ENCODE measurements at regions not wholly inside any gene's neighbourhood (a gene's known extent, or its start where the extent isn't known, plus 50 kb on each side); places are given as distances from the start of the nearest gene placed in this dataset.
"Not testable (repeated sequence)": the region's sequence is repeated elsewhere in the genome, so short reads cannot be mapped to it uniquely, and the experiment has no call there.

GRCh38 chr2:198622986-198623730, 818.8 kb downstream of the PLCL1 start:
- 88 to 93% methylated on average over 3 of the region's 3 CpGs for WGBS, 2 donors
- intact Hi-C loops (cut with DNase I): no loop called here

GRCh38 chr2:198615972-198616371, 811.6 kb downstream of the PLCL1 start:
- WGBS, 2 donors: 6 to 37% methylated on average over 4 of the region's 4 CpGs

More at GRCh38 chr2:198622986-198623730, 818.8 kb downstream of the PLCL1 start:
- H3K27ac ChIP-seq: no peak overlapping the region
- TF ChIP-seq CTCF (IDR thresholded peaks at IDR 0.05) (no peak), POLR2AphosphoS5 (IDR thresholded peaks at IDR 0.05) (no peak), EP300 (IDR thresholded peaks at IDR 0.05) (no peak), POLR2A (IDR thresholded peaks at IDR 0.05) (no peak)
- no peaks in the 10 kb centered on the region for H3K4me1 ChIP-seq
- DNase-seq: no peak
- no peak overlapping the region for H3K4me3 ChIP-seq
- H3K27me3 ChIP-seq: no peaks in the 10 kb centered on the region
- H3K9me3 ChIP-seq: no peaks in the 10 kb centered on the region
- no peaks in the 10 kb centered on the region for H3K36me3 ChIP-seq

GRCh38 chr2:198611201-198611600, 806.8 kb downstream of the PLCL1 start:
- H3K27ac ChIP-seq: no peak overlapping the region
- DNase-seq: no peak
- H3K9me3 ChIP-seq: no peaks in the 10 kb centered on the region
- no peaks in the 10 kb centered on the region for H3K4me1 ChIP-seq
- TF ChIP-seq EP300 (IDR thresholded peaks at IDR 0.05) (no peak), CTCF (IDR thresholded peaks at IDR 0.05) (no peak), POLR2A (IDR thresholded peaks at IDR 0.05) (no peak), POLR2AphosphoS5 (IDR thresholded peaks at IDR 0.05) (no peak)
- H3K36me3 ChIP-seq: no peaks in the 10 kb centered on the region
- no peaks in the 10 kb centered on the region for H3K27me3 ChIP-seq
- intact Hi-C loops (cut with DNase I): no loop called here
- no peak overlapping the region for H3K4me3 ChIP-seq
- 72 to 89% methylated on average over 3 of the region's 3 CpGs for WGBS, 2 donors

More at GRCh38 chr2:198615972-198616371, 811.6 kb downstream of the PLCL1 start:
- H3K9me3 ChIP-seq: no peaks in the 10 kb centered on the region
- DNase-seq: no peak
- peak overlapping the region in 2 of 4 donors; percentile 4 to 10 for H3K4me3 ChIP-seq
- no peaks in the 10 kb centered on the region for H3K36me3 ChIP-seq
- no peak for TF ChIP-seq EP300 (IDR thresholded peaks at IDR 0.05)
- TF ChIP-seq POLR2A (IDR thresholded peaks at IDR 0.05): no peak
- no peak for TF ChIP-seq POLR2AphosphoS5 (IDR thresholded peaks at IDR 0.05)
- TF ChIP-seq CTCF (IDR thresholded peaks at IDR 0.05): no peak
- H3K27me3 ChIP-seq: no peaks in the 10 kb centered on the region
- intact Hi-C loops (cut with DNase I): no loop called here
- H3K4me1 ChIP-seq: no peaks in the 10 kb centered on the region
- no peak overlapping the region for H3K27ac ChIP-seq

GRCh38 chr2:198604599-198604998, 800.2 kb downstream of the PLCL1 start:
- Histone ChIP-seq H3K4me3 (no peak overlapping the region), H3K9me3 (no peaks in the 10 kb centered on the region), H3K27ac (no peak overlapping the region), H3K27me3 (no peaks in the 10 kb centered on the region), H3K36me3 (no peaks in the 10 kb centered on the region), H3K4me1 (no peaks in the 10 kb centered on the region)
- WGBS, 2 donors: 96 to 99% methylated on average over 1 of the region's 1 CpG
- no peak for DNase-seq
- intact Hi-C loops (cut with DNase I): no loop called here
- no peak for TF ChIP-seq EP300 (IDR thresholded peaks at IDR 0.05)
- no peak for TF ChIP-seq POLR2A (IDR thresholded peaks at IDR 0.05)
- TF ChIP-seq POLR2AphosphoS5 (IDR thresholded peaks at IDR 0.05): no peak
- TF ChIP-seq CTCF (IDR thresholded peaks at IDR 0.05): no peak

- H3K9me3 ChIP-seq; H3K27ac ChIP-seq; H3K36me3 ChIP-seq; H3K27me3 ChIP-seq; DNase-seq; intact Hi-C loops (cut with DNase I); H3K4me1 ChIP-seq; H3K4me3 ChIP-seq: not testable (repeated sequence)
- WGBS, 2 donors: 95 to 96% methylated on average over 15 of the region's 15 CpGs
Observed at GRCh38 chr2:198602986-198603385, 798.6 kb downstream of the PLCL1 start.

Data from sigmoid colon (tissue), 6 donors.